Activated CD8-positive, alpha-beta memory T cell treated with anti-CD3 and anti-CD28 coated beads, Interleukin-2, amount 50 U/mL, for 24 hours (primary cell): ENCODE measurements at regions not wholly inside any gene's neighbourhood (a gene's known extent, or its start where the extent isn't known, plus 50 kb on each side); places are given as distances from the start of the nearest gene placed in this dataset.

Source experiments
- DNase-seq: peaks from one replicate; pipeline ENCODE4 v3.0.0-alpha.2; 2020; ENCODE audit errors: extremely low read depth

DNA sequence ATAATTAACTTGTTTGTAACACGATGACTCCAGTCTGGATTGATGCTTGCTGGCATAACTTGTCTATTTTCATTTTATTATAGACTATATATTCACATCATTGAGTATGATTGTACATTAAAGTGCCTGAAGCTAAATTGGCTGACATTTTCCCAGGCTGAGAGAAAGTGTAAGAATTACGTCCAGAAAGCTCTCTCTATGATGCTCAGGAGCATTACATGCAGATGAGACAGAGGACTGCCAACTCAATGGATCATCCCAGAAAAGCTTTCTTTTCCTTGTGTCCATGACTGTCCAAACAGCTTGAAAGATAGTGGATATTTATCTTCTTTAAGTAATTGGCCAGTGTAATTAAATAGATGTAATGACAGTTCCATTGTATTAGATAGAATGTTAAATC, 1372.2 kb upstream of the TMEFF2 start:
- no peak for DNase-seq

DNA sequence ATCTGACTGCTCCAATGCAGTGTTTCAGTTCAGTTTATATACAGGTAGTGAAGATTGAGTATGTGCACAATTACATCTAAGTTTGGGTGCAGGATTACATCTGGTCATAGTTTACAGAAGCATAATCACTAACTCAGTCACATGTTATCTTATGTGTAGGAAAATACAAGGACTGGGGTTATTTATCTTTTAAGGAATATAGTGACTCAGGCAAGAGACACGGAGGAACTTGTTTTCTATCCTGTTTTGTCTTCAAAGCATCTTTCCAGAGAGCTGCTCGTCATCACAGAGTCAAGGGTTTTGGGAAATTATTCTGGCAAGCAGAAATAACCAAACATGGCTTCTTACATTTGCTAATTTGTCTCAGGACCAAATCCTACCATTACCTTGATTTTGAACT, 1371.5 kb upstream of the TMEFF2 start:
- DNase-seq, result no peak

DNA sequence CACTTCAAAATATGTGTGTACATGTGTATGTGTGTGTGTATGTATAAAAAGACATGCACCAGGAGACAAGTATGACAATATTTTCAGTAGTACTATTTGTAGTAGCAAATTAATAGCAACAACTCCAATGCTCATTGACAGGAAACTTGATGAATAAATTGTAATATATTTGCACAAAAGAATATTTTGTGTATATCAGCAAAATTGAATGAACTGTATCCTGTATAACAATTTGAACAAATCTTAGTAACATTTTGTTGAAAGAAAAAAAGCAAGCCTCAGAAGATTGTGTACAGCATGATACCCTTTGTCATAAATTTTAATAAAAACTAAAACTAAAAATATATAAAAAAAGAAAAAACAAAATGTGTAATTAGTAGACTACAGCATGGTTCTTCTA, 1367.3 kb upstream of the TMEFF2 start:
- no peak for DNase-seq

DNA sequence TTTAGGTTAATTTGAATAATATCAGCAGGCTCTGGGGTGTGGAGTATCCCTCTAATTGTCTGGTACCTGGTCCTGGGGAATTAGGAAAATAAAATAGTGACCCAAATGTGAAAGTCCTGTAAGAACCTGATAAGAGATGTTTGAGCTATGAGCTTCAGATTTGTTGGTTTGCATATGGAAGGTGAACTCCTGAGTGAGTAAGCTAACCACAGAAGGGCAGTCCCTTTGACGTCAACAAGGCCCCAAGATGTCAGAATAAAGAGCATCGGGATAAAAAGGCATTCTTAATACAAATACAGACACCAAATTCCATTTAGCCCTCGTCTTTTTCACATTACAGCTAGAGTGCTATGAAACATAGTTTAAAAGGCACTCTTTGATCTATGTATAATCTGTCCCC, 1366.3 kb upstream of the TMEFF2 start:
- DNase-seq, result no peak

DNA sequence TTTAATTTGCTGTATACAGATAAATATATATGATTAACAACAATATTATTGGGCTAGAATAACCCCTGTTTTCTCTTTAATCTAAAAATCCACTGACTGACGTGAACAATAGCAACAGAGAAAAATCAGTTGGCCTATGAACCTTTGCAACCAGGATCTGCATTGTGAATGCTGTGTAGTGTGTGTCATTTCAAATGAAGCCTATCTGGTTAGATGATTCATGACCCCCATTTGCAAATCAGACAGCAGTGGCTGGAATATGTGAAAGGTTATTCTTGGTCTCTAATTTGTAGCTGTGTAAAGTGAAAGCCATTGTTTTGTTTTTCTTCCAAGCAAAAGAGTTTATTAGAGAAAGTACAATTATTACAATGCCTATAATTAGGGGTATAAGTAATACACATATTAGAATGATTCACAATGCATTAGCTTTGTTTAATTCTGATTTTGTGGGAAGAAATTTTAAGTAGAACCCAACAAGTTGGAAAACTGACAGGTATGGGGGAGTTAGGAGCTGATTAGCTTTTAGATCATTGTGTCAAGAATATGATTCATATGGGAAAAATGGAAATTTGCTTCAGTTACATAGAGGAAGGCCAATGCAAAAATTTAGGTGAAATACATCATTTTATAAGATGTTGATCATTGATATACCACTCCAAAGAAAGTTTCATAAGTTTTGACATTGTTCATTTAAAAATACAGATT, 1362.2 kb upstream of the TMEFF2 start:
- DNase-seq, result no peak

DNA sequence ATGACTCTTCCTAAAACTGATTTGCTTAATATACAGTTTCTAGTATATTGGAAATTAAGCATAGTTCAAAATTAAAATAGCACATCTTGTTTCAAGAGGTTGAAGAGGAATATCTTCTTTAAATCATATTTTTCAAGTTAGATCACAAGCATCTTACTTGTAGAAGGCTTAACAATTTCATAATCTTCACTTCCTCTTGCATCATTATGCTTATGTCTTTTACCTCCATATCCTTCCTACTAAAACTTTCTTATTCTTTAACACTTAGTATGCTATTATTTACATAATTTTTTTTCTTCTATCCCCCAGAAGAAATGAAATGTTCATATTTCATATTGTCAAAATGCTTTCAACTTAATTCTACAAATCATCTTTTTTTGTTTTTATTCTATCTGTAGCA, 1354.9 kb upstream of the TMEFF2 start:
- DNase-seq, result no peak

DNA sequence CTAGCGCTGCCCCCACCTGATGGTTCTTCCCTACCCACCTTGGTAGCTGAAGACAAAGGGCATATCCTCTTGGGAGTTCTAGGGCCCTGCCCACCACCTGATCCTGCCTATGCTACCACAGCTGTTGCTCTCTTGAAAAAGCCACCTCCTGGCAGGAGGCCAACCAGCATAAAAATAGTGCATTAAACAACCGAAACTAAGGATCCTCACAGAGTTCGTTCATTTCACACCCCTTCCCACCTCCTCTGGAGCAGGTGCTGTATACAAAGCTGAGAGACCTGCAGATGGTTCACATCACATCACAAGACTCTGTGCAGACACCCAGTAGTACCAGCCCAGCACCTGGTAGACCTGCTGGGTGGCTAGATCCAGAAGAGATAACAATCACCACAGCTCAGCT, 1348.0 kb upstream of the TMEFF2 start:
- DNase-seq, result no peak

DNA sequence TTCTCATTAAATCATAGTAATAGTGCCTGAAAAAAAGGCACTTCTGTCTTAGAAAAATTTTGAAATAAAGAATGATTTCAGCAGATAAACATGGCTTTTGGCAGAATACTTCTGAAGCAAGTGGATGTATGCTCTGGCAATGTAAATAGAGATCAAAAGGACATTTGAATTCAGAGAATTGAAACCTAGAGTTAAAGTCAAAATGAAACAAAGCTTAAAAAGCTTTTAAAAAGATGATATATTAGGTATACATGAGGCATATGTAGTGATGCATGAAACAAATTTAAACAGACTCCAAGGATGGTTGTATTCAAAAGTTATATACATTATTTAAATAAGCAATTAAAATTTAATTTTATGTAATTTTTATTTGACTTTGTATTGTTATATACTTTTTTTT, 1344.5 kb upstream of the TMEFF2 start:
- DNase-seq, result no peak

DNA sequence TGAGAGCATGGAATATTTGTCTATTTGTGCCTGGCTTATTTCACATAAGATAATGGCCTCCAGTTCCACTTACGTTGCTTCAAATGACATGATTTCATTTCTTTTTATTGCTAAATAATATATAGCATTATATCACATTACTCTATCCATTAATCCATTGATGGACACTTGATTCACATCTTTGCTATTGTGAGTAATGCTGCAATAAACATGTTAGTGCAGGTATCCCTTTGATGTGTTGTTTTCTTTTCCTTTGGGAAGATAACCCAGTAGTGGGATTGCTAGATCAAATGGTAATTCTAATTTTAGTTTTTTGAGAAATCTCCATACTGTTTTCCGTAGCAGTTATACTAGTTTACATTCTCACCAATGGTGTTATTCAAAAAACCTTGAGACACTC, 1343.3 kb upstream of the TMEFF2 start:
- no peak for DNase-seq

DNA sequence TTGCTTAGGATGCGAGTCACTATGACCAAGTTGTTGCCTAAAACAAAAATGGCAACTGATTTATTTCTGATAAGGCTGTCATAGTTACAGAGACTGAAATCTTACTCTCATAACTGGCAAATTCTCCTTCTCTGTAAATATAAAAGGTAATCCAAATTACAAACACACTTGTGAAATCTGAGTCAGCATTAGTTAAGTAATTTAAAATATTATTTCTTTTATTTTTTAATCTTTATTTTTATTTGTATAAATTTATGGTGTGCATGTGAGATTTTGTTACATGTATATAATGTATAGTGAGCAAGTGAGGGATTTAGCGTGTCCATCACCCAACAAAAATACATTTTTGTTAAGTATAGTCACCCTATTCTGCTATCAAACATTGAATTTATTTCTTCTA, 1342.8 kb upstream of the TMEFF2 start:
- DNase-seq, result no peak

DNA sequence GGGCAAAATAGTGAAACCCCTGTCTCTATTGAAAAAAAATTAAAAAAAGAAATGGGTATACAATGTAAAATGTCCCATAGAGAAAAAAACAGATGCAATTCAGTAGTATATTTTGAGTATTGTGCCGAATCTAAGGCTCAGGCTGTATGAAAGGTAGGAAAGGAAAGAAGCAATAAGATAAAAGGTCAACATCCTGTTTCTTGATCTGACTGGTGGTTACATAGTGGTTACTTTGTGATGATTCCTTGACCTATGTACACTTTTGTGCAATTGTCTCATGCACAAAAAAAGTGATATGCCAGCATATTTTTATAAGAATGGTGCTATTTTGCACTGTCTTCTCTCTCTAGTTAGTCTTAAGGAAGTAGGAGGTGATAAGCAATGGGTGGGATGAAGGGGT, 1333.7 kb upstream of the TMEFF2 start:
- no peak for DNase-seq

DNA sequence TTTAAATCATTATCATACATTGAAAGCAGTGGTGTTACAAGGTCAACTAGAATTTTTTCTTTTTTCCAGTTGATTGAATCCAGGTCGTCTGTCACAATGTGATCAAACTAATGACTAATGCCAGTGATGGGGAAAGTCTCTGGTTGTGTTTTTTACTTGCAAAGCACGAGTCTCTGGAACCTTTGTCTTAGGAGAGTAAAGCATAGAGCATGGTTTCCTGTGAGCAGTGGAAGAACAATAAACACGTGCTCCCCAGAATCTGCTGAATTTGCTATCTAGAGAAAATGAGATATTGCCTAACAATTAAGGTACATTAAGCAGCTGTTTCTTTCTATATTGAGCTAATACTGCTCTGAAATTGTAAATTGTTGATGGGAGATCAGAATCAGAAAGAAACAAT, 1332.4 kb upstream of the TMEFF2 start:
- DNase-seq, result no peak

DNA sequence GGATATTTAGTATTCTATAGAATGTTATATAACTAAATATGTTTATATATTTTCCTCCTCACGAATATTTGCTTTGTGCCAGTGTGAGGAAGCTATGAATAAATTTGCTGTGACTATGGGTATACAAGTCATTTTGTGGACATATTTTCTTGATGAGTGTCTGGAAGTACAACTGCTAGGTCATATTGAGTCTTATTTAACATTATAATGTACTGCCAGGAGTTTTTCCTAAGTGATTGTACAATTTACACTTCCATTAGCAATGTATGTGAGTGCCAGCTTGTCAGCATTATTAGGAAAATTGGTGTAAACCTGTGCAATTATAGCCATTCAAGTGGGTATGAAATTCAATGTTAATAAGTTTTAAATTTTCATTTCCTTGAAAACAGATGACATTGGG, 1328.9 kb upstream of the TMEFF2 start:
- no peak for DNase-seq

DNA sequence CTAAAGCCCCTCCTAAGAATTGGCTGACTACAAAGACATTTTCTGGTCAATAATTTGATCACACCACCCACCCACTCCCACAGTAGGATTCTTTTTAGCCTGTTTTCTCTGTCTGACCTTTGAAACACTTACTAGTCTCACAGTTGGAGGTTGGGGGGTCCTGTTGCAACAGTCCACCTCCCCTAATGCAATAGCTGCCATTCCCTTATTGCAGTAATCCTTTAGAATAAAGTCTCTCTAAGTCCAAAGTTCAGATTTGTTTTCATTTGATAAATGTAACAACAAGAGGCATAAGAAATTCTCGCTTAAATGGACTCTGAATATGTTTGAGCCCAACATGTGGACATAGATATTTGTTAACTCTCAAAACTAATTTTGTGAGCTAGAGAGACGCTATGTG, 1326.8 kb upstream of the TMEFF2 start:
- DNase-seq, result no peak

DNA sequence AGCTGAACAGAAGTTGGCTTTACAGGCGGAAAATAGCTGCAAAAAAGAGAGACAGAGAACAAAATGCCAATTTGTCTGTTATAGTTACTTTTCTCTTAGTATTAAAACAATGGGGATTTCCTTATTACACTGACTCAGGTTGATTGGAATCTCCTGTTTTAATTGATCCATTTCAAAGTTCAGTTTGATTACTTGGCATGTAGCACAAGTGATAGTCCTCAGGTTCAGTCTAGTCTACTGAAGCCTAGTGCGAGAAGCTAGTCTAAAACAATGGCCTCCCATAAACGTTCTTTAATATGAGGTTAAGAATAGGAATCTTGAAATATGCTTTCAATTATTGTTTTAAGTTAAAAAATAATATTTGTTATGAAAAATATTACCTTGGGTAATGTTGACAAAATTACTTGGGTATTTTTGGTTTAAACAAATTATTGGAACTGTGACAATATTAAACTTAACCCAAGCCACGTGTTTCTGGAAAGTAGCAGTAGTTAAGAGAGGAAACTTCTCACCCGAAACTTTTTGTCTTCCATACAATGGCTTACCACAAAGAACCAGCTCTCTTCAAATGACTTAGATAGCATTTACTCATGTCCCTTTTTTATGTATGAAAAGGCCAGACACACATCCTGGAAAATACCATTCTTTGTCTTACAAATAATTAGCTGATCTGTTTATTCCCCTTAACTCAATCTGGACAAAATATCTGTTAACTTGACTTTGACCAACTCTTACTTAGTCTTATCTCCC, 1326.2 kb upstream of the TMEFF2 start:
- DNase-seq, result no peak

DNA sequence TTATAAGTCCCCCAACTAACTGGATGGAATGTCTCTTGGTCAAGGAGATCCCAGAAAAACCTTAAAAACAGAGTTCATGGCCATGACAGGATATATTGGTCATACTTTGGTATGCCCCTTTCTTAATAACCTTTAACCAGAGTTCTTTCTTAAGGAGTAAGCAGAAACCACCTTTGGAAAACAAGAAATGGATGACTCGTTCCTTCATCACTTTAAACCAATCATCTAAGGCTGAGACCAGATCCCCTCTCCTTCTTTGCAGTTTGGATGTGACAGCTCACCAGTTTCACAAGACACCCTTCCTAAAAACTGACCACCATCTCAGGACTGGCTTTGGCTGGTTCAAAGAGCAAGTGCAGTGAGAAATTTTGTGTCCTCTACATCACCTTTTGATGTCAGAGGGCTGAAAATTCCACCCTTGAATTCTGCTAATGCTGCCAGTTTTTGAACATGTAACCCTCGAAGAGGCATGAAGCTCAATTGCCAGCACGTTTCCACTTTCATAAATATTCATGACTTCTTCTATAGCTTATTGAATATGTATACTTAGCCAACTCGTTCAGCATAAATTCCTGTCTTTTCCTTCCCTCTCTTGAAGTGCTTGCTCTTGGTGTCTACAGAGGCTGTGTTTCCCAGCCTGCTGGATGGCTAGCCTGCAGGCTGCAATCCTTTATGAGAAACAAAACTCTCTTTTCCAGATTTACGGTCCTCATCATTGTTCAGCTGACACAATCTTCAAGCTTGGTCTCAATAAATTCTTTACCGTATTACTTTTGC, 1323.5 kb upstream of the TMEFF2 start:
- DNase-seq, result no peak

DNA sequence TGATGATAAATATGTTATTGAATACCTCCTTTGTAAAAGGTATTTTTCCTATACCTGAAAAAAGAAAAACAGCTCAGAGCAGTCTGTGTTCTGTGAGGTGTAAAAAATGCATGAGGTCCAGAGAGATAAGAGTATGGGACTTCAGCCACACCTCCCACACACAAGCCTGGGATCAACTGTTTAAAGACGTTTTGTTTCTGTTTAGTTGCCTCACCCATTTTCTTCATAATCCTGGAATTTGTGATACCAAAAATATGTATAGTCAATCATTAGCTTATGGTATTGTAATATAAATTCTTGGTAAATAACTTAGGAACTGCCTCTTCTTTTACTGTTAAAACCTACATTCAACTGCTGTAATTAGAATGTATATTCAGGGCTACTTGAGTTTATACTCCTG, 1322.9 kb upstream of the TMEFF2 start:
- no peak for DNase-seq

DNA sequence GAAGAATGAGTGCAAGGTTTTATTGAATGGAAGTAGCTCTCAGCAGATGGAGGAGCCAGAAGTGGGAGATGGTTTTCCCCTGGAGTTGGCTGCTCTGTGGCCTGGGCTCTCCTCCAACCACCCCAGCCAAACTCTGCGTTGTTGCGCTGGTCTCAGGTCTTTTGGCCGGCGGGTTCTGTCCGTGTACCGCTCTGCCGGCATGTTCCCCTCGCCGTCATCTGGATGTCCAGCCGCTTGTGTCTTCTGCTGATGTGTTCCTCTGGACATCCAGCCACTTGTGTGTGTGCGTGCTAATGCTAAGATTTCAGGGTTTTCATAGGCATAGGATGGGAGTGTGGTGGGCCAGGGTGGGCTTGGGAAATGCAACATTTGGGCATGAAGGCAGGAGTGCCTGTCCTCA, 1311.3 kb upstream of the TMEFF2 start:
- DNase-seq, result no peak

DNA sequence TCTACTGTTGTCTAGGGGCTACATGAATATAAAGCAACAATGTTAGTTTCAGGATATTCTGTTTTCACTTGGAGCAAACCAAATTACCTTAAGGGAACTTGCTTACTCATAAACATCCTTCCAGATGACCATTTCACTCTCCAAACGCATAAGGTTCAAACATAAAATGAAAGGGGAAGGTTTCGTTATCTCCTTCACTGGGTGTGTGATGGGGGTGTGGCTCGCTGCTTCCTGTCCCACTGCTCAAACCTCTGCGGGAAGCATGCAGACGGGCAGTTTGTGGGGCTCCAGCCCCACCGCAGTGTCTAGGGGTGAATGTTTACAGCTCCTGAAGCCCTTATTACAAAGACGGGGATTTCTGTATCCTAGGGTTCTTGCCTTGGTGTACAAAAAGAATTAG, 1310.9 kb upstream of the TMEFF2 start:
- no peak for DNase-seq

DNA sequence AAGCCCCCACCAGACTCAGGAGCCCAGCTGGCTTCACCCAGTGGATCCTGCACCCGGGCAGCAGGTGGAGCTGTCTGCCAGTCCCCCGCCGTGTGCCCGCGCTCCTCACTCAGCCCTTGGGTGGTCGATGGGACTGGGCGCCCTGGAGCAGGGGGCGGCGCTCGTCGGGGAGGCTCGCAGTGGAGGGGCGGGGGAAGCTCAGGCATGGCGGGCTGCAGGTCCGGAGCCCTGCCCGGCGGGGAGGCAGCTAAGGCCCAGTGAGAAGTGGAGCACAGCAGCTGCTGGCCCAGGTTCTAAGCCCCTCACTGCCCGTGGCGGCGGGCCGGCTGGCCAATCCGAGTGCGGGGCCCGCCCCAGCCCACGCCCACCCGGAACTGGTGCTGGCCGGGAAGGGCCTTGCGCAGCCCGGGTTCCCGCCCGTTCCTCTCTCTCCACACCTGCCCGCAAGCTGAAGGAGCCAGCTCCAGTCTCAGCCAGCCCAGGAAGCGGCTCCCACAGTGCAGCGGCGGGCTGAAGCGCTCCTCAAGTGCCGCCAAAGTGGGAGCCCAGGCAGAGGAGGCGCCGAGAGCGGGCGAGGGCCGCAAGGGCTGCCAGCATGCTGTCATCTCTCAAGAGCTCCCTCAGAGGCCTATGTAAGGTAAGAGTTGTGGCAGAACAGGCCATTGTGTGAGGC, 1307.8 kb upstream of the TMEFF2 start:
- no peak for DNase-seq

DNA sequence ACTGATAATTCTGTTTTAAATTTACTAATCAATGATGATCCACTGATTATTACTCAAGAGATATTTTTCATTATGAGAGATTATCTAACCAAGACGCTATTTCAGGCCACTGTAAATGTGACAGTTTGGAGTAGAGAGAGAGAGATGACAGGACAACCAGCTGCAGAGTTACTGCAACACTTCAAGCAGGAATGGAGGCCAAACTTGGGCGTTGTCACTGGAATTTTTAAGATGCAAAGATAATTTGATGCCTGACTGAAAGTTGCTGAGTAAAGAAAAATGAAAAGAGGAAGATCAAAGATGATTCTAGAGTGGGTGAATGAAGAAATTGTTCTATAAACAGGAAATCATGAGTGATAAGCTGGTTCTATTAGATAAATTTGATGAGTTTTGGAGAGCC, 1302.1 kb upstream of the TMEFF2 start:
- no peak for DNase-seq

DNA sequence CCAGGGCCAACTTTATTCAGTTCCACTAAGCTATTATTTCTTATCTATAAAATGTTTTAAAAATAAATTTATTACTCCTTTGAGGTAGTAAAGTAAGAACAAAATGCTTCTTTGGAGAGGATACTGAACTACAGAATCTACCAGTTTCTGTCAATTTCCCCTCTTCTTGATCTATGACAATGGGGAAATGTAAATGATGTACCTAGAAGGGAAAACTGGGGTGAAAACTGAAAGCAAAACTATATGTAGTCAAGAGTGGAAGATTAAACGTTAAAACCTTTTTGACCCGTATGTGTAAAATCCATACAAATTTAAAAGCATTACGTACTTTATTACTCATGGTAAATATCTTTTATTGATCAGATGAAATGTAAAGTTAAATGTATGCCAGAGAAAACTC, 1287.8 kb upstream of the TMEFF2 start:
- no peak for DNase-seq
